GM12864 (cell line): ENCODE measurements at regions not wholly inside any gene's neighbourhood (a gene's known extent, or its start where the extent isn't known, plus 50 kb on each side); places are given as distances from the start of the nearest gene placed in this dataset.

ENCODE experiments used
- DNase-seq: peaks from one replicate; pipeline ENCODE4 v3.0.0-alpha.2; 2011; ENCODE audit warnings: low read depth
- H3K4me3 ChIP-seq: 2 replicates; pipeline ENCODE4 v1.5.1; 2011; ENCODE audit warnings: mild to moderate bottlenecking, low read depth, low read length, control low read depth
- TF ChIP-seq, protein P1 (sequence below): IDR thresholded peaks from 2 replicates; pipeline ENCODE4 v1.5.1; 2011; ENCODE audit warnings: low read depth, mild to moderate bottlenecking, moderate library complexity, low read length, control low read depth, inconsistent platforms; ENCODE audit errors: missing control alignments

- TF ChIP-seq, protein P1, sequence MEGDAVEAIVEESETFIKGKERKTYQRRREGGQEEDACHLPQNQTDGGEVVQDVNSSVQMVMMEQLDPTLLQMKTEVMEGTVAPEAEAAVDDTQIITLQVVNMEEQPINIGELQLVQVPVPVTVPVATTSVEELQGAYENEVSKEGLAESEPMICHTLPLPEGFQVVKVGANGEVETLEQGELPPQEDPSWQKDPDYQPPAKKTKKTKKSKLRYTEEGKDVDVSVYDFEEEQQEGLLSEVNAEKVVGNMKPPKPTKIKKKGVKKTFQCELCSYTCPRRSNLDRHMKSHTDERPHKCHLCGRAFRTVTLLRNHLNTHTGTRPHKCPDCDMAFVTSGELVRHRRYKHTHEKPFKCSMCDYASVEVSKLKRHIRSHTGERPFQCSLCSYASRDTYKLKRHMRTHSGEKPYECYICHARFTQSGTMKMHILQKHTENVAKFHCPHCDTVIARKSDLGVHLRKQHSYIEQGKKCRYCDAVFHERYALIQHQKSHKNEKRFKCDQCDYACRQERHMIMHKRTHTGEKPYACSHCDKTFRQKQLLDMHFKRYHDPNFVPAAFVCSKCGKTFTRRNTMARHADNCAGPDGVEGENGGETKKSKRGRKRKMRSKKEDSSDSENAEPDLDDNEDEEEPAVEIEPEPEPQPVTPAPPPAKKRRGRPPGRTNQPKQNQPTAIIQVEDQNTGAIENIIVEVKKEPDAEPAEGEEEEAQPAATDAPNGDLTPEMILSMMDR = no peak
- no peak overlapping the region for H3K4me3 ChIP-seq
- no peak for DNase-seq
Measured at GRCh38 chr4:124025000-124025399, 628.4 kb downstream of the SPRY1 start.

- H3K4me3 ChIP-seq = no peak overlapping the region
- no peak for DNase-seq
- TF ChIP-seq, protein P1 = no peak
Measured at GRCh38 chr4:124025428-124025827, 628.8 kb downstream of the SPRY1 start.

- DNase-seq = no peak
Measured at GRCh38 chr4:124028182-124028581, 631.6 kb downstream of the SPRY1 start.

DNA sequence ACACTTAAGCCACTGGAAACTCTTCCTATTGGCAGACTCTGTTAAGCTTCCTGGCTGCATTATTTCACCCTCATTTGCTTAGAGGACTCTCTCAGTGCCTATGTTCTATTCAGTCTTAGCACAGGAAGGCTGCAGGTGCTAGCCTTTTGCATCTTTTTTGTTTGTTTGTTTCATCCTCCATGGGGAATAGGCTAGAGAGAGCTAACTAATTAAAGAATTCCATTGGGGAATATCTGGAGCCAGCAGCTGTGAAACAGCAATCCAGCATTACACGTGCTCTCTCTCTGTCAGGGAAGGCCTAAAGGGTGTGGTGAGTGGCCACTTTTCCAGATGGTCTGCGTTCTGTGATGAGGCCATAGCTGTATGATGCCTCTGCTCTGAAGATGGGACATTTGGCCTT, 633.6 kb downstream of the SPRY1 start:
- no peak for DNase-seq
- H3K4me3 ChIP-seq = no peak overlapping the region
- TF ChIP-seq, protein P1 = no peak

More at GRCh38 chr4:124028182-124028581, 631.6 kb downstream of the SPRY1 start:
- no peak overlapping the region for H3K4me3 ChIP-seq
- TF ChIP-seq, protein P1 = no peak

- TF ChIP-seq, protein P1 = no peak
- H3K4me3 ChIP-seq = no peak overlapping the region
- DNase-seq = no peak
Measured at GRCh38 chr4:124032035-124032434, 635.4 kb downstream of the SPRY1 start.

DNA sequence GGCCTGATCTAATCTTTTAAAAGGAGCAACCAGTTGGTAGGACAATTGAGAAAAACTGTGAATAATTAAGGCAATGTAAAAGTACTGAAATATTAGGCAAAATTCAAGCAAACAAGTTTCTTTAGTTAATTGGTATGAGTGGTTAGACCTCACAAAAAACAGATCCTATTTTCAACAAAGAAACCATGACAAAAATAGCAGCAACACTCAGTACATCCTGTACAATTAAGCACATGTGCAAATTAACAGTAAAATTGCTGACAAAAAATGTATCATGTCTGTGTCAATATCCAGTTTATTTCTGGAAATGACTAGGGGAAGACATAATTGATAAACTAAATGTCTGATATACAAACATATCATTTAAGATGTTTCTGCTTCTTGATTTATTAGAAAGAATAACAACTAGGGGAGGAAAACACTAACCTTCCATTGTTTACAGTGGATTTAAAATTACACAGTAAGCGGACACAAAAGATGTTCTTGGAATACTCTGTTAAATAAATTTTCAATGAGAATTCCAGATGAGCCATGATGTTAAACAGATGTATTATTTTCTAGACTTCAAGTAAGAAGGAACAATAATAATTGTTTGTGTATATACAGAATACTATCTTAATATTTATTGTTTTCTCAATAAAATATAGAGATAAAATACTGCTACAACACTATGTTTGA, 638.9 kb downstream of the SPRY1 start:
- TF ChIP-seq, protein P1 = no peak
- no peak overlapping the region for H3K4me3 ChIP-seq
- DNase-seq = no peak

GRCh38 chr4:124037236-124037635, 640.6 kb downstream of the SPRY1 start:
- TF ChIP-seq, protein P1 = no peak
- H3K4me3 ChIP-seq = no peak overlapping the region
- no peak for DNase-seq
